Peyer's patch (tissue), 4 donors: ENCODE measurements at regions not wholly inside any gene's neighbourhood (a gene's known extent, or its start where the extent isn't known, plus 50 kb on each side); places are given as distances from the start of the nearest gene placed in this dataset.

Experiments used
- POLR2A ChIP-seq, 2 donors: fragments of 450-650 bp; IDR thresholded peaks; one replicate each; pipeline ENCODE4 v1.5.1; 2017; ENCODE audit warnings: antibody characterized with exemption in 2 of 2, mild to moderate bottlenecking in 2 of 2, moderate library complexity in 2 of 2
- TF ChIP-seq, protein P1 (sequence below), 6 experiments: fragments of 450-650 bp in 4 of 6; fragments of 200-600 bp in 2 of 6; sonication (generic) in 1 of 6; IDR thresholded peaks; one replicate each; pipeline ENCODE4 v1.5.1; 2017 to 2019; ENCODE audit warnings: antibody characterized with exemption in 6 of 6, mild to moderate bottlenecking in 3 of 6, moderate library complexity in 1 of 6

DNA sequence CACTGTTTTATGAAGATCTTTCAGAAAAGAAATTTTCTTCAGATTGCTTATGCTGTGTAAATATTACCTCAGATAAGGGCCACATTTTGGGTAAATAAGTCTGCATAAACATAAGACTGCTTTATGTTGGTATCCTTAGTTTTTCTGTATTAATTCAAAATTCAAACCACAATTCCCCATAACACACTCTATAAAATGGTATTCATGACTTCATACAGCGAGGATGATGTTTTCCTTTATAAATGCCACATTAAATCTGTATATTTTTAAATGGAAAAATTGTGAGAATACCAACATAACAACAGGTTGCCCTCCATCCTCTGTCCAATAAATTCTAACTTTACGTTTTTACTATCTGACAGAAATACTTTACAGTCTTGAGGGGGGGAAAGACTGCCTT, 248.7 kb upstream of the CXADR start:
- no peak for TF ChIP-seq POLR2A (IDR thresholded peaks at IDR 0.05)
- TF ChIP-seq, protein P1, sequence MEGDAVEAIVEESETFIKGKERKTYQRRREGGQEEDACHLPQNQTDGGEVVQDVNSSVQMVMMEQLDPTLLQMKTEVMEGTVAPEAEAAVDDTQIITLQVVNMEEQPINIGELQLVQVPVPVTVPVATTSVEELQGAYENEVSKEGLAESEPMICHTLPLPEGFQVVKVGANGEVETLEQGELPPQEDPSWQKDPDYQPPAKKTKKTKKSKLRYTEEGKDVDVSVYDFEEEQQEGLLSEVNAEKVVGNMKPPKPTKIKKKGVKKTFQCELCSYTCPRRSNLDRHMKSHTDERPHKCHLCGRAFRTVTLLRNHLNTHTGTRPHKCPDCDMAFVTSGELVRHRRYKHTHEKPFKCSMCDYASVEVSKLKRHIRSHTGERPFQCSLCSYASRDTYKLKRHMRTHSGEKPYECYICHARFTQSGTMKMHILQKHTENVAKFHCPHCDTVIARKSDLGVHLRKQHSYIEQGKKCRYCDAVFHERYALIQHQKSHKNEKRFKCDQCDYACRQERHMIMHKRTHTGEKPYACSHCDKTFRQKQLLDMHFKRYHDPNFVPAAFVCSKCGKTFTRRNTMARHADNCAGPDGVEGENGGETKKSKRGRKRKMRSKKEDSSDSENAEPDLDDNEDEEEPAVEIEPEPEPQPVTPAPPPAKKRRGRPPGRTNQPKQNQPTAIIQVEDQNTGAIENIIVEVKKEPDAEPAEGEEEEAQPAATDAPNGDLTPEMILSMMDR (IDR thresholded peaks at IDR 0.05) = no peak
